Esophagus muscularis mucosa (tissue), 4 donors: ENCODE measurements at regions not wholly inside any gene's neighbourhood (a gene's known extent, or its start where the extent isn't known, plus 50 kb on each side); places are given as distances from the start of the nearest gene placed in this dataset.

Experiments used
- DNase-seq: peaks from one replicate; pipeline ENCODE4 v3.0.0-alpha.2; 2017; ENCODE audit errors: extremely low spot score
- H3K27ac ChIP-seq, 4 donors: fragments of 200-600 bp; sonication (generic); replicated peaks in 1 of 4; 1 replicate in 3 of 4; 2 replicates in 1 of 4; pipeline ENCODE4 v1.5.1; 2016 to 2019; ENCODE audit warnings: mild to moderate bottlenecking in 1 of 4
- H3K27me3 ChIP-seq, 4 donors: fragments of 200-600 bp; sonication (generic); one replicate each; pipeline versions ENCODE4 v1.5.1 to v1.6.0; 2016 to 2019
- H3K36me3 ChIP-seq, 4 donors: fragments of 200-600 bp; sonication (generic); one replicate each; pipeline ENCODE4 v1.5.1; 2016 to 2019
- H3K4me1 ChIP-seq, 4 donors: fragments of 200-600 bp; sonication (generic); one replicate each; pipeline ENCODE4 v1.5.1; 2016 to 2019
- H3K4me3 ChIP-seq, 4 donors: fragments of 200-600 bp; sonication (generic); 1 replicate in 2 of 4; 2 replicates in 2 of 4; pipeline ENCODE4 v1.5.1; 2016 to 2019; ENCODE audit warnings: mild to moderate bottlenecking in 4 of 4, moderate library complexity in 1 of 4
- H3K9me3 ChIP-seq, 4 donors: fragments of 200-600 bp; sonication (generic); 1 replicate in 3 of 4; 2 replicates in 1 of 4; pipeline ENCODE4 v1.5.1; 2016 to 2019
- CTCF ChIP-seq, 3 experiments: fragments of 200-600 bp in 2 of 3; fragments of 450-650 bp in 1 of 3; sonication (generic) in 2 of 3; IDR thresholded peaks; one replicate each; pipeline ENCODE4 v1.5.1; 2017 to 2019; ENCODE audit warnings: antibody characterized with exemption in 3 of 3, mild to moderate bottlenecking in 2 of 3, moderate library complexity in 1 of 3
- EP300 ChIP-seq: sonication (generic); formaldehyde crosslinking; IDR thresholded peaks from one replicate; pipeline ENCODE4 v1.6.1; 2017; ENCODE audit warnings: antibody characterized with exemption
- POLR2A ChIP-seq: fragments of 450-650 bp; IDR thresholded peaks from one replicate; pipeline ENCODE4 v1.6.1; 2017; ENCODE audit warnings: antibody characterized with exemption, moderate library complexity, mild to moderate bottlenecking, low read depth
- POLR2AphosphoS5 ChIP-seq, 2 donors: sonication (generic); formaldehyde crosslinking; IDR thresholded peaks; one replicate each; pipeline ENCODE4 v1.6.1; 2017; ENCODE audit warnings: antibody characterized with exemption in 2 of 2
- WGBS: methylation state at CpG from one replicate; pipeline ENCODE4 v1.1.5; 2018; 5-methylcytosine and 5-hydroxymethylcytosine counted together
- intact Hi-C: fragments of 100-400 bp; cut with DNase I; formaldehyde crosslinking; loops from one replicate; pipeline ENCODE4 v1.15.1; 2023

GRCh38 chr5:40224421-40224820, 455.3 kb upstream of the PTGER4 start:
- Histone ChIP-seq H3K4me1 (no peaks in the 10 kb centered on the region), H3K27me3 (no peaks in the 10 kb centered on the region), H3K4me3 (no peak overlapping the region), H3K27ac (no peak overlapping the region), H3K9me3 (no peaks in the 10 kb centered on the region), H3K36me3 (no peaks in the 10 kb centered on the region)
- TF ChIP-seq POLR2AphosphoS5 (IDR thresholded peaks at IDR 0.05), result no peak
- TF ChIP-seq POLR2A, result no peak
- TF ChIP-seq CTCF (IDR thresholded peaks at IDR 0.05), result no peak
- no peak for TF ChIP-seq EP300
- no peak for DNase-seq
- intact Hi-C loops, result no loop called here
- 57% methylated on average over 2 of the region's 2 CpGs for WGBS

- no peak for DNase-seq
Measured at GRCh38 chr5:40223884-40224402, 455.8 kb upstream of the PTGER4 start.

GRCh38 chr5:40221796-40222195, 457.9 kb upstream of the PTGER4 start:
- H3K9me3 ChIP-seq, result no peaks in the 10 kb centered on the region
- TF ChIP-seq CTCF (IDR thresholded peaks at IDR 0.05) (no peak), POLR2A (no peak), POLR2AphosphoS5 (IDR thresholded peaks at IDR 0.05) (no peak), EP300 (no peak)
- no peaks in the 10 kb centered on the region for H3K36me3 ChIP-seq
- no peaks in the 10 kb centered on the region for H3K4me1 ChIP-seq
- WGBS, result 72% methylated on average over 4 of the region's 4 CpGs
- H3K27ac ChIP-seq, result no peak overlapping the region
- DNase-seq, result no peak
- H3K27me3 ChIP-seq, result no peaks in the 10 kb centered on the region
- no peak overlapping the region for H3K4me3 ChIP-seq
- intact Hi-C loops, result no loop called here

More at GRCh38 chr5:40223884-40224402, 455.8 kb upstream of the PTGER4 start:
- 84% methylated on average over 5 of the region's 5 CpGs for WGBS
- intact Hi-C loops, result no loop called here
- H3K36me3 ChIP-seq, result no peaks in the 10 kb centered on the region
- H3K9me3 ChIP-seq, result no peaks in the 10 kb centered on the region
- H3K4me3 ChIP-seq, result no peak overlapping the region
- H3K4me1 ChIP-seq, result no peaks in the 10 kb centered on the region
- no peak for TF ChIP-seq POLR2A
- TF ChIP-seq EP300, result no peak
- TF ChIP-seq POLR2AphosphoS5 (IDR thresholded peaks at IDR 0.05), result no peak
- TF ChIP-seq CTCF (IDR thresholded peaks at IDR 0.05), result no peak
- no peak overlapping the region for H3K27ac ChIP-seq
- no peaks in the 10 kb centered on the region for H3K27me3 ChIP-seq

GRCh38 chr5:40221255-40221654, 458.5 kb upstream of the PTGER4 start:
- 80% methylated on average over 2 of the region's 2 CpGs for WGBS
- Histone ChIP-seq H3K9me3 (no peaks in the 10 kb centered on the region), H3K4me1 (no peaks in the 10 kb centered on the region), H3K4me3 (no peak overlapping the region), H3K27me3 (no peaks in the 10 kb centered on the region), H3K27ac (no peak overlapping the region), H3K36me3 (no peaks in the 10 kb centered on the region)
- intact Hi-C loops, result no loop called here
- no peak for DNase-seq
- no peak for TF ChIP-seq CTCF (IDR thresholded peaks at IDR 0.05)
- no peak for TF ChIP-seq EP300
- TF ChIP-seq POLR2AphosphoS5 (IDR thresholded peaks at IDR 0.05), result no peak
- no peak for TF ChIP-seq POLR2A

GRCh38 chr5:40220260-40220659, 459.5 kb upstream of the PTGER4 start:
- TF ChIP-seq CTCF (IDR thresholded peaks at IDR 0.05), result no peak
- TF ChIP-seq EP300, result no peak
- TF ChIP-seq POLR2AphosphoS5 (IDR thresholded peaks at IDR 0.05), result no peak
- no peak for TF ChIP-seq POLR2A
- 73% methylated on average over 2 of the region's 2 CpGs for WGBS
- H3K27me3 ChIP-seq, result no peaks in the 10 kb centered on the region
- no peaks in the 10 kb centered on the region for H3K9me3 ChIP-seq
- intact Hi-C loops, result no loop called here
- no peak for DNase-seq
- H3K36me3 ChIP-seq, result no peaks in the 10 kb centered on the region
- H3K27ac ChIP-seq, result no peak overlapping the region
- no peaks in the 10 kb centered on the region for H3K4me1 ChIP-seq
- H3K4me3 ChIP-seq, result no peak overlapping the region
